ENCODE measurements at regions not wholly inside any gene's neighbourhood (a gene's known extent, or its start where the extent isn't known, plus 50 kb on each side); places are given as distances from the start of the nearest gene placed in this dataset.

DNA sequence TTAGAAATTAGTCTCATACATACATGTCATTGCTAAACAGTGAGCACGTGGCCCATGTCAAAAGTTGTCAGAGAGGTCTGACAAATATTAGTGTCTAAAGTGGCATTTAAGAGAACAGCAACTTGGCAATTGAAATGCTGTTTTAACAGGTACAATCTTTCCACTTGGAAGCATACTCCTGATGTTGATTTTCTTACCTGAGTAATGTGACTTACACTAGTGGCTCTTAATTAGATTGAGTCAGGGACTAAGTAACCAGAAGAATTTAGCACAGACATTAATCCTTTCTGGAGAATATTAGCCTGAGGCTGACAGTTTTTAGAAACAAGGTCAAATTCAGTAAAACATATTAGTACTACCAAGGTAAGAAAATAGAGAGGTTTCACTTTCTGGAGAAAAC is 357.0 kb upstream of the ZNF608 start:
- no peak for DNase-seq

DNA sequence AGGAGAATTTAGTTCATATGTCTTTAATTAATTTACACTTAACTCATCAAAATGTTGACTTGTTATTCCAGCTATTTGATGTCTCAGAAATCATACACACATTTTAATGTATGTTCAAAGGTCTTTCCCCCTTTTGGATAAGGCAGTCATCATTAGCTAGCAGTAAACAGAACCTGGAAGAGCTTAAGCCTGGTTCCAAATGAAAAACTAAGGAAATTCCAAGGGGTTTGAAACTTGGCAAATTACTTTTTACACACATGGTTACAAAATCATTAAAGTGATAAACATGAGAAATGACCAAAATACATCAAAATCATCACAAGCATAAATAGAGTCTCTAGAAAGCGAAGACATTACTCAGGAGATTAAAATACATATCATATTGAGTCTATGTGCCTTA is 359.8 kb upstream of the ZNF608 start:
- no peak for DNase-seq

DNA sequence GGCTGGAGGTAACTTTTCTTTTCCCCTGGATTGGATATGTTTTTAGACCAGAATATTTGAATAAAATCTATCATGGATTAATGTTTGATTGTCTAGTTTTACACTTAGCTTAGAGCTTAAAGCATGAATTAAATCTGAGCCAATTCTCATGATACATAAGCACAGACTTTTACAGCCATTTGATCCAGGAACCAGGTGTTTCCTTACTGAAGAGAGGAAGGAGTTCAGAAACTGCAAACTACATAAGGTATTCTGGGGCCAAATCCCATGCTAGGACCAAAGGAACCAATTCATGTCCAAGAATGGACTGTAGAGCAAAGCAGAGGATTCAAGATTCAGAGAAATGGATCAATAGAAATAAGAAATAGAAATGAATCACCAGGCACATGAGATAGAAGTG is 360.4 kb upstream of the ZNF608 start:
- DNase-seq: no peak

DNA sequence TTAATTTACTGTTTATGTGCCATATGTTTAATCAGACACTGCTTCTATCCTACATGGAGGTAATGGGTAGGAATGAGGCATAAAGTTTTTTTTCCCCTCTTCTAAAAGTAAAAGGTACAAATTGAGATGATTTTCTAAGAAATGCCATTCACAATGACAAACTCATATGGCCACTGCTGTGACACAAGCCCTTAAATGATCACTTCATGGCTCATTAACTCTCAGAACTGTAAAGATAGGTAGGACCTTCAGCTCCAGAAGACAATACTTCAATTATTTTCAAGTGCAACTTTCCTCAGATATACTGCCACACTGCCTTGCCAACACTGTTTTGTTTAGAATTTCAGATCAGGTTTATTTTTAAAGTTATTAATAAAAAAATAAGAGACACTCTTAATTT is 362.9 kb upstream of the ZNF608 start:
- DNase-seq: no peak

DNA sequence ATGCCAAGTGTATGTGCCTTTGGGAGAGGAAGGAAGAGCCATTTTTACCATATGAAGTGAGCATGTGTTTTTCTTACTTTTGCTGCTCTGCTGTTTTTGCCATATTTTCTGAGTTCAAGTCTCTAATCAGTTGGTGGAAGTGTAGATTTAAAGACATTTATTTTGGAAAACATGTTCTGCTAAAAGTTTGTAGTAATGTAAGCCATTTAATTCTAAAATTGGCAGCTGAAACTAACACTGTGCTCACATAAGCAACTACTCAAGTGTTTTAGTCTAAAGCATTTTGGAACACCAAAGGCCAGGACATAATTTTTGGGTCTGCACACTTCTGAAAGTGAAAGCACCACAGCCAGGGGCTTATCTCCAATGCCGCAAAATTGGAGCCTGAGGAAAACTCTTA is 363.4 kb upstream of the ZNF608 start:
- DNase-seq: no peak

DNA sequence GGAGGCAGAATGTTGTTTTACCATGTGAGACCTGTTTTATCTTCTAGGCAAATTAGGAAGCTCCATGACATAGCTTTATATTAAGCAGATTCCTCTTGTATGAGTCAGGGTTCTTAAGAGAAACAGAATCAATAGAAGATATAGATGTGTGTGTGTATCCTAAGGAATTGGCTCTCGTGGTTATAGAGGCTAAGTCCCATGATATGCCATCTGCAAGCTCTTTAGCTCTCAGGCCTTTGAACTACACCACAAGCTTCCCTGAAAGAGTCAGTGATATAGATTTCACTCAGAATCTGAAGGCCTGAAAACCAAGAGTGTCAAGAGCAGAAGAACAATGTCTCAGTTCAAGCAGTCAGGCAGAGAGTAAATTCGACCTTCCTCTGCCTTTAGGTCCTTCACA is 365.8 kb upstream of the ZNF608 start:
- DNase-seq: no peak

DNA sequence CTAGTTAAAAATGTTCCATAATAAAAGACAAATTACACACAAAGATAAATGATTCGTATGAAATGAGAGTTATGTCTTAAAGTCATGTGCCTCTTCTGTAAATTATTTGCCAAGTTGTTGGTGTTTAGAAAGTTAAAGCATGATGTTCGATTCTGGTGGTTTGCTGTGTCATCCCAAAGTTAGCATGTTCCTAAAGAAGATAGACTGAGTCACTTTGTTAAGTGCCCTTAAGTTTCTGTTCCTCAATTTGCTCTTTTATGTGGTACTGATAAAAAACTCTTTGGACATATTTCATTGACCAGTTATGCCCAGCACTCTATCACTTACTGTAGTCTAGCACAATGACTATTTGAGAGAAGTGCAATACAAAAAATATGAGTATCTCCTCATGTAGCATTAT is 366.9 kb upstream of the ZNF608 start:
- no peak for DNase-seq

DNA sequence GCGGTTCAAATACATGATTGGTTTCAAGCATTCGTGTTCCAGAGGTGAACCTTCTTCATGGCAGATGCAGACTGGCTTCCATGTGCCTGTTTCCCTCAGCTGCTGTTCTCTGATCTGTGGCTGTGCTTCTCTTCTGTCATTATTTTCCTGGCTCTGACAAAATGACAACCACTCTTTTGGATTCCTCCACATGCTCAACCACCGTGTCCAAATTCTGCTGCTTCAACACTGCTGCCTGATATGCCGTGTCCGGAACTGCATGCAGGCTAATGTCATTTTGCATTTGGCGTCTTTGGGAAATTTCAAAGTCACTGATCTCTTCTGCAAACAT is 368.7 kb upstream of the ZNF608 start:
- DNase-seq: no peak

DNA sequence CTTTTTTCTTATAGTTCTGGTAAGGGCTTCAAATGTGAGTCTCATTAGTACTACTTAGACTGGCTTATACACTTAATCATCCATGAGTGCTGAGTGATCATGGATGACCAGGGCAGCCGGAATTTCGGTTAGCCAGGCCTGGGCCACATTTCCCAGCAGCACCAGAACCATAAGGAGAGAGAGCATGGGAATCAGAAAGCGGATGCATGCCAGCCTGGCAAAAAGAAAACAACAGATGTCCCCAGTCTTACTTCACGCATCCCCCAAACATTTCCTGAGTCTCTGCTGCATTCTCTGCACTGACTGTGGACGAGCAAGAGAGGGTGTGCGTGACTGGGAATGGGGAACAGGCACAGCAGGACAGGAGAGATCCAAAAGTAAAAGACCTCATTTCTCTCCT is 371.1 kb upstream of the ZNF608 start:
- DNase-seq: no peak

- no peak for DNase-seq
These were observed 373.6 kb upstream of the ZNF608 start for GRCh38 chr5:125120012-125120411.

DNA sequence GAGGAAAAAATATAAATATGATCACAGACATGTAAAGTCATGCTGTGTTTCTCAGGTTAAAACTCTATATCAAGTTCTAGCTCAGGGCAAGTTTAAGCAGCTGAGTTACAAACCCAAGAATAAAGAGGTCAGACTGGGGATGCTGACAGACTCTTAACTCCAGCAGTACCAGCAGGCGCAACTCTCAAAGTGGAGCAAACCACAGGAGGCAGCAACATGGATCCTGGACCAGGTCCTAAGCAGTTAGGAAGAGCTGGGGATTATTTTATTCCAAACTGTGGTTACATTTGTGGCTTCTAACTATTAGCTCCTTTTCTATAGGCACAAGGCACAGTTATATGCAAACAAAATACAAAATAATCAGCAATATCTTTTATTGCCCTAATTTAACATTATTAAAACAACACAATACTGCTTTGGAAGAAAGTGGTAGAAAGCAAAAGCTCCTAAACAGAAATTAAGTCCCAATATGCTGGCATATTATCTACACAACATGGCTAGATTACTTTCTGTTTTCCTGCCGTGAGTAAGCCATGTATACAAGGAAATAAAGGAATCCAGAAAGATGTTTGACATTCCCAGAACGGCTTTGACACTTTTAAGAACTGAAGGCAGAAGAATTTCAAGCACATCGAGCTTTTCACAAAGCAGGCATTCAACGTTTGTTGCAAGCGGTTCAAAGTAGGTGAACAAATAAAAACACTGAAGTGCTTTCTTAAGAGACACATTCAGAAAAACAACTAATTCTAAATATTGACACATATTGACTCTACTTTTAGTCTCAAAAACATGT is 378.8 kb upstream of the ZNF608 start:
- DNase-seq: no peak

DNA sequence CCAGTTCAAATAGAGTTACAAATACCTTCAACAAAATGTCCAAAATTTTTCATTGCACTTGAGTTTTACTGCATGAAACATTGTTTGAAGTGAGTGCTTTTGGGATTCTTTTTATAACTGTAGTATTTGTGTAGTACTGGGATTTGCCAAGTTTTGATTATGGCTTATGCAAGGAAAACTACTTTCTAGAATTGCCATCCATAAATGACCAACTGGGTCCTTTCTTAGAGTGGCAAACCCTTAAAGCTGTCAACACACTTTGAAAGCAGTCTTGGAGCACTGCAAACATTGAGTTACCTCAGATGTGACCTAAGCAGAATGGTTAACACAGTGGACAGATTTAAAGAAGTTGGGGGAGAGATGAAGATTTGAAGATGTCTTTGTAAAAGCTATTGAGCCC is 379.6 kb upstream of the ZNF608 start:
- DNase-seq: no peak

- no peak for DNase-seq
These were observed 382.8 kb upstream of the ZNF608 start for GRCh38 chr5:125129151-125129806.

DNA sequence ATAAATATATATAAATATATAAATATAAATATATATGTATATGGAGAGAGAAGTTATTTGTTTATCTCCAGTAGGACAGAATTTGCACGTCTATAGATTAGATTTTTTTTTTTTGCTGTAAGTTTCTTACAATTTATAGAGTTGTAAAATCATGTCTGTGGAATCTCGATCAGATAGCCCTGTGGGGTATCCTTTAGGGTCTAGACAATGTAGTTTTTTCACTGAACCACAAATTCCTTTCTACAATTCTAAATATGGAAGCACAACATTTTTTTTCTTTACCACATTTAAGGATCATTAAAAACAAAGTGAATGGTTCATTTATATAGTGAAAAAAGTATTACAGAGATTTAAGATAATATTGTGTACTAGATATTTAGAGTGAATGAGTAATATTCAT is 384.2 kb upstream of the ZNF608 start:
- DNase-seq: no peak

- DNase-seq: no peak
These were observed 388.0 kb upstream of the ZNF608 start for GRCh38 chr5:125134216-125135081.

GRCh38 chr5:125137535-125137934 is 391.1 kb upstream of the ZNF608 start:
- DNase-seq: no peak

DNA sequence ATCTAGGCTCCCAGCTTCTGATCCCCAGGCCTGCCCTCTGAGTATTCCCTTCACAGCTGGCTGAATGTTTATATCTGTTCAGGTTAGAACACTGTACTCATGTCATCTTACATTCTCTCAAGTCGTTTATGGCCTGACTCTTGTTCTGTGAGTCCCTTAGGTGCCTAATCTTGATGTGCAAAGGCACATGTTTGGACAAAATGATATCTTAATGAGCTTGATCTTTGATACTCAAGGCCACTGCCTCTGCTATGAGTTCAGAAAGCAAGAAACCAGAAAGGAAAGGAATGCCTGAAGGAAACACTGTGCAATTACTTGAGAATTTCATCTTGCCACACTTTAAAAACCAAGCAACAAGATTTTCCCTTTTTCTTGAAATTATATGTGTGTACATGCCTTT is 391.8 kb upstream of the ZNF608 start:
- DNase-seq: no peak

DNA sequence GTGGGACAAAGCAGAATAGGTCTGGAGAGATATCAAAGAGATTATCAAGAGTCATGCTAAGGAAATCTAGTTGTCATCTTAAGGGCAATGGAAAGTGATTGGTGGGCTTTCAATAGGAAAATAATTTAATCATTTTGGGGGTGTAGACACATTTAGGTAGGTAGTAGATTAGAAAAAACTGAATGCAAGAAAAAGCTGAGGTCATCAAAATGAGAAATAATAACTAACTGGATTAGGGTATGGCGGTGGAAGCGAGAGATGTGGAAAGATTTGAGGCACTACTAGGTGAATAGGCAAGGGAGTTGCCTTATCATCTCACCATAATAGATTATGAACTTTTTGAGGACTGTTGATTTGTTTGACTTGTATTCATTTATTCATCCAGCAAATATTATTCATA is 393.2 kb upstream of the ZNF608 start:
- no peak for DNase-seq

- DNase-seq: no peak
These were observed 393.8 kb upstream of the ZNF608 start for GRCh38 chr5:125140220-125140619.

DNA sequence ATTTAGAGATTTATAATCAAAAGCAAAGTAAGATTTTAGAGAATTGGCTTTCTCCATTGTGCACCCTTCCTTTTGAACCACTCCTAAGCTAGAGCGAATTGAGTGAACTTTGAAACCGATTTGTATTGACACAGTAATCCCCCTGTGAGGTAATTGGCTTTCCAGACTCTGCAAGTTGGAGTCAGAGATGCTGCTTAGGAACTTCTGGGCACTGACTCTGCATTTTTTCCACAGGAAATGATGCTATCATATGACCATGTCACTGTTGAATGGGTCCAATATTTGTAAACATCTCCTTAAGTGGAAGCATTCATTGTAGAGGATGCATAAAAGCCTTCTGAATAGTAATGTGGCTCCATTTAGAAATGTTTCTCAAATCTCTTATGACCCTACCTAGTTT is 394.4 kb upstream of the ZNF608 start:
- DNase-seq: peak; percentile 60

- DNase-seq: no peak
These were observed 396.0 kb upstream of the ZNF608 start for GRCh38 chr5:125142458-125142857.

GRCh38 chr5:125143011-125143410 is 396.6 kb upstream of the ZNF608 start:
- DNase-seq: no peak

DNA sequence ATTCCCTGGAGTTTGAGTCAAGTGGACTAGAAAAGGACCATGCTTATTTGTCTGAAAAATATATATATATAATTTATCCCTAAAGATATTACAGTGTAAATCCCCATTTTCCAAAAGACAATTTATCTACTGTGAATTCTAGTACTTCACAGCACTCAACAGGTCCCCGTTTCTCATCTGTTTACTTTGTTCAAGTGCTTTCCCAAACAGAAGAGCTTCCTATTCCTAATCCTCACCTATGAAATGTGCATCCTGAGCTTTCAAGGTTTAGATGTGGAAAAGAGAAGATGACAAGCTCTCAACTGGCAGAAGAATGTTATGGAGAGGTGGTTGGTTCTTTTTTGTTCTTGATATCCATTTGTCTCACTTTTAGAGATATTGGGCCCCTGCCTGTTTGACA is 401.6 kb upstream of the ZNF608 start:
- DNase-seq: no peak

GRCh38 chr5:125148706-125149105 is 402.3 kb upstream of the ZNF608 start:
- no peak for DNase-seq
